ENCODE measurements at regions not wholly inside any gene's neighbourhood (a gene's known extent, or its start where the extent isn't known, plus 50 kb on each side); places are given as distances from the start of the nearest gene placed in this dataset.

DNA sequence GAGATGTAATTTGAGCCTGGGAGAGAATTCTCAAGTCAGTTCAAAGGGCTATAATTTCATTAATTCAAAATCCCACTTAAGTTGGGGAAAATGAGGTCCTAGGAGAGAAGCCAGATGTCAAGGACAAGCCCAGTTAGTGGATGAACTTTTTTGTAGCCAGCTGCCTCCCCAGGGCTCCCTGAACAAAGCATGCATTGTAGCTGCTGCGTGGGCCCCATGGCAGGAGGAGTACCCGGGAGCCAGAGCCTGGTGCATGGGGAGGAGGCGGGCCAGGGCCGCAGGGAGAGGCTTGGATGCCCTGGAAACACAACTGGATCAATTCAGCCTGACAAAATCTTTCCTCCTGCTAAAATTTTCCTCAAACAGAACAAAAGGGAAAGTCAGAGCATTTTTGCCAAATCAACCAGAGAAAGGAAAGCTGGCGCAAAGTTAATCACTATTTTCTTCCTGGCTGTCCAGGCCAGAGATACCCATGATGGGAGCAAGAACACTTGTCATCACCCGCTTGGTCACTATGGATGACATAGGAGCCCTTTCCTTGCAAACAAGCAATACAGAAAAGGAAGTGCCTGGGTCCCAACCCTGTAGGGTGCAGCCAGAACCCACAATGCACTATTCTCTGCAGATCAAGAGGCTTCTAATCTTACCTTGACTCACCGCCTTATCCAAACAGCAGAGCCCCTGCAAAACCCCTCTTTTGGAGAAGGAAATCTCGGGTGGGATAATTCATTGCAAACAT is 248.1 kb upstream of the RAB4A start:
- Histone ChIP-seq H2AK5ac (ENCODE audit: low read length, severe bottlenecking) (no peak overlapping the region), H3K36me3 (ENCODE audit: control insufficient read depth in 1 of 2, insufficient read depth in 2 of 2, low read depth in 1 of 2, low read length in 2 of 2) (no peaks in the 10 kb centered on the region), H2BK12ac (ENCODE audit: low read length in 2 of 2) (peak overlapping the region in 1 of 2 experiments; percentile 15), H3K79me1 (replicated peaks; ENCODE audit: low read length, poor library complexity, severe bottlenecking) (no peaks in the 10 kb centered on the region), H3K9me3 (ENCODE audit: control insufficient read depth, low read length) (no peaks in the 10 kb centered on the region), H3K9ac (ENCODE audit: low read length) (no peak overlapping the region), H3K4ac (ENCODE audit: low read depth in 1 of 2, low read length in 2 of 2) (peak overlapping the region in 1 of 2 experiments; percentile 11), H3K4me2 (ENCODE audit: low read length, poor library complexity, severe bottlenecking) (no peak overlapping the region), H3K18ac (ENCODE audit: low read depth in 1 of 2, low read length in 2 of 2) (no peak overlapping the region), H3K4me1 (ENCODE audit: control insufficient read depth, insufficient read depth, low read depth, low read length) (peaks cover 8% of the 10 kb centered on the region), H2AFZ (ENCODE audit: low read depth, low read length) (no peak overlapping the region), H3K23ac (ENCODE audit: low read length in 2 of 2) (no peak overlapping the region), H4K8ac (ENCODE audit: low read length) (no peak overlapping the region), H3K14ac (ENCODE audit: low read length in 2 of 2) (no peak overlapping the region), H3K27me3 (ENCODE audit: control insufficient read depth in 1 of 2, insufficient read depth in 1 of 2, low read length in 2 of 2) (peaks cover 4 to 25% of the 10 kb centered on the region in 2 experiments), H4K91ac (ENCODE audit: low read length) (no peak overlapping the region), H3K27ac (ENCODE audit: low read length, poor library complexity, severe bottlenecking) (no peak overlapping the region), H2BK15ac (ENCODE audit: low read depth, poor library complexity, severe bottlenecking) (no peak overlapping the region), H3K4me3 (ENCODE audit: insufficient read depth in 1 of 2, low read depth in 1 of 2, low read length in 2 of 2) (no peak overlapping the region), H2BK120ac (ENCODE audit: low read depth, low read length) (no peak overlapping the region), H2BK5ac (ENCODE audit: low read depth, low read length, poor library complexity, severe bottlenecking) (no peak overlapping the region)
- no peak for DNase-seq
- WGBS: 78% methylated on average over 8 of the region's 8 CpGs

DNA sequence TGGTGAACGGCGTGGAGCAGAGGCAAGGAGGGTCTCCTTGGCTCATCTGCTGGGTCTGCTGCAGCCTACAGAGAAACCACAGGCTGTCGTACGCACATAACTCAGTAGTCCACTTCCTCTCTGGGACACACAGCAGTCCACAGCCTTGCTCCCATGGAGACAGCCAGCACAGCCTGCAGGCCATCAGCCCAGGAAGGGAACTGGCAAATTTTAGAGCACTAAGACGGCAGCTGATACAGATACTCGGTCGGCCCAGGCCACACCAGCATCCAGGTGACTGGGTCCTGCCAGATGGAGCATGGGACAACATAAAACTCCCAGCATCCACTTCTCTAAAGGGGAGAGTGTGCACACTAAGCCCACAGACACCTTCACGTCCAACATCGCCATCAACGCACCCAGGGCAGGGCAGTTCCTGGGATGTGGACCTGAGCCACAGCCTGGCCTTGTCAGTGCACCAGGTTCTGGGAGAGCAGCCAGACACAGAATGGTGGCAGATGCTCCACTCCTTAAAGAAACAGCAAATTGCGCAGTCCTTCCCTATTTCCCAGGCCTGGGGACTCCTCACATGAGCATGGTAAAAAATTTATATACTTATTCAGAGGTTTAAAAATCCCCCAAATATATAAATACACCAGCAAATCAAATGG is 247.1 kb upstream of the RAB4A start:
- Histone ChIP-seq H2BK12ac (ENCODE audit: low read length in 2 of 2) (peak overlapping the region; percentile 32 to 88), H2BK5ac (ENCODE audit: low read depth, low read length, poor library complexity, severe bottlenecking) (no peak overlapping the region), H3K4me2 (ENCODE audit: low read length, poor library complexity, severe bottlenecking) (no peak overlapping the region), H3K27me3 (ENCODE audit: control insufficient read depth in 1 of 2, insufficient read depth in 1 of 2, low read length in 2 of 2) (peaks cover 0 to 15% of the 10 kb centered on the region in 2 experiments), H4K8ac (ENCODE audit: low read length) (peak overlapping the region; percentile 21), H3K14ac (ENCODE audit: low read length in 2 of 2) (peak overlapping the region in 1 of 2 experiments; percentile 12), H2BK120ac (ENCODE audit: low read depth, low read length) (no peak overlapping the region), H2BK15ac (ENCODE audit: low read depth, poor library complexity, severe bottlenecking) (peak overlapping the region; percentile 49), H3K18ac (ENCODE audit: low read depth in 1 of 2, low read length in 2 of 2) (peak overlapping the region; percentile 9 to 67), H2AK5ac (ENCODE audit: low read length, severe bottlenecking) (no peak overlapping the region), H4K91ac (ENCODE audit: low read length) (peak overlapping the region; percentile 70), H3K9me3 (ENCODE audit: control insufficient read depth, low read length) (no peaks in the 10 kb centered on the region), H3K4me3 (ENCODE audit: insufficient read depth in 1 of 2, low read depth in 1 of 2, low read length in 2 of 2) (no peak overlapping the region), H2AFZ (ENCODE audit: low read depth, low read length) (no peak overlapping the region), H3K4me1 (ENCODE audit: control insufficient read depth, insufficient read depth, low read depth, low read length) (peaks cover 8% of the 10 kb centered on the region), H3K23ac (ENCODE audit: low read length in 2 of 2) (no peak overlapping the region), H3K79me1 (replicated peaks; ENCODE audit: low read length, poor library complexity, severe bottlenecking) (no peaks in the 10 kb centered on the region), H3K36me3 (ENCODE audit: control insufficient read depth in 1 of 2, insufficient read depth in 2 of 2, low read depth in 1 of 2, low read length in 2 of 2) (no peaks in the 10 kb centered on the region), H3K27ac (ENCODE audit: low read length, poor library complexity, severe bottlenecking) (no peak overlapping the region), H3K4ac (ENCODE audit: low read depth in 1 of 2, low read length in 2 of 2) (peak overlapping the region in 1 of 2 experiments; percentile 73), H3K9ac (ENCODE audit: low read length) (no peak overlapping the region)
- 69% methylated on average over 10 of the region's 11 CpGs for WGBS
- DNase-seq: no peak

DNA sequence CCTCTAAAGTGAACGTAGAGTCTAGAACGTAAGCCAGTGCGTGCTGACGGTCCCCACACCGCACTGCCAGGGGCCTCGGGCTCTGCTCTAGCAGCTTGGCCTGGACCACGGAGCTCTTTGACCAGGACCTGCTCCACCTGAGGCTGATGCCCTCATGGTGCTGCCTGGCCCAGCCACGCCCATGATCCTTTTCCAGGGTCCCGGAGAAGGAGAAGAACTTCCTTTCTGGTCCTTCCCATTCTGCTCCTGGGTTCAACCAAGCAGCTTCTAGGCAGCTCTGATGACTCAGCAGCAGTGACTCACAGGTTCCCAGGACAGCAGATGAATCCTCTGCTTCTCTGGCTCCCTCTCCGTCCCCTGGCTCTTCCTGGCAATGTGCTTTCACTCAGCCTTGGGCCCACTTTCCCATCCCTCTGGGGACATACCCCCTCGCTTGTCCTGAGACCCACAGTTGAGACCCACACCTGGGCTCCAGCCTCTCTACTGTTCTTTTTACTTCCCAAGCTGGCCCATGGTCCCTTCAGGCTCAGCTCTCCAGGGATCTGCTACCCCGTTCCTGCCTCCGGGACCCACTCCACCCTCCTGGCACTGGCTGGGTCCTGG is 246.3 kb upstream of the RAB4A start:
- 69% methylated on average over 13 of the region's 13 CpGs for WGBS
- Histone ChIP-seq H2BK12ac (ENCODE audit: low read length in 2 of 2) (peak overlapping the region; percentile 96 to 98), H3K27me3 (ENCODE audit: control insufficient read depth in 1 of 2, insufficient read depth in 1 of 2, low read length in 2 of 2) (peaks cover 0 to 17% of the 10 kb centered on the region in 2 experiments)

DNA sequence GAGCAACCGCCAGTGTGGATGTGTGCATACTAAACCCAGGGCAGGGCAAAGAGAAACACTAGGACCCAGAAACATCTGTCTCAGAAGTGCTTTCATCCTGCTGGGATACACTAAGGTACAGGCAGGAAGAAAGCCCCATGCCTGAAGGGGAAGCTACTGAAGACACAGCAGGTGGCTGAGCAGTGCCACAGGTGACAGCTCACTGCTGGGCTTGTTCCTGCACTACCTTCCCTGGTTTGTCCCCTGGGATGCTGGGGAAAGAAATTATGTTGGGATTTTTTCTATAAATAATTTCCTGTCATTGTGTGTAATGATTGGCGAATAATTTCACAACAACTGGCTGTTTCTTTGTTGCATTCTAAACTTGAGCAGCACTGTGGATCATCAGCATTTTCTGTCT is 245.3 kb upstream of the RAB4A start:
- Histone ChIP-seq H3K18ac (ENCODE audit: low read depth in 1 of 2, low read length in 2 of 2) (peak overlapping the region; percentile 87 to 99), H3K4me3 (ENCODE audit: insufficient read depth in 1 of 2, low read depth in 1 of 2, low read length in 2 of 2) (no peak overlapping the region), H3K79me1 (replicated peaks; ENCODE audit: low read length, poor library complexity, severe bottlenecking) (no peaks in the 10 kb centered on the region), H3K36me3 (ENCODE audit: control insufficient read depth in 1 of 2, insufficient read depth in 2 of 2, low read depth in 1 of 2, low read length in 2 of 2) (no peaks in the 10 kb centered on the region), H3K4me2 (ENCODE audit: low read length, poor library complexity, severe bottlenecking) (no peak overlapping the region), H3K4me1 (ENCODE audit: control insufficient read depth, insufficient read depth, low read depth, low read length) (peaks cover 8% of the 10 kb centered on the region), H2BK120ac (ENCODE audit: low read depth, low read length) (peak overlapping the region; percentile 95), H3K27ac (ENCODE audit: low read length, poor library complexity, severe bottlenecking) (no peak overlapping the region), H2BK12ac (ENCODE audit: low read length in 2 of 2) (peak overlapping the region; percentile 96 to 98), H2BK15ac (ENCODE audit: low read depth, poor library complexity, severe bottlenecking) (peak overlapping the region; percentile 17), H2BK5ac (ENCODE audit: low read depth, low read length, poor library complexity, severe bottlenecking) (no peak overlapping the region), H4K8ac (ENCODE audit: low read length) (peak overlapping the region; percentile 85), H3K23ac (ENCODE audit: low read length in 2 of 2) (no peak overlapping the region), H3K9me3 (ENCODE audit: control insufficient read depth, low read length) (no peaks in the 10 kb centered on the region), H2AFZ (ENCODE audit: low read depth, low read length) (no peak overlapping the region), H3K4ac (ENCODE audit: low read depth in 1 of 2, low read length in 2 of 2) (peak overlapping the region; percentile 79 to 93), H3K9ac (ENCODE audit: low read length) (no peak overlapping the region), H4K91ac (ENCODE audit: low read length) (peak overlapping the region; percentile 90), H3K27me3 (ENCODE audit: control insufficient read depth in 1 of 2, insufficient read depth in 1 of 2, low read length in 2 of 2) (peaks cover 0 to 22% of the 10 kb centered on the region in 2 experiments), H3K14ac (ENCODE audit: low read length in 2 of 2) (peak overlapping the region in 1 of 2 experiments; percentile 80), H2AK5ac (ENCODE audit: low read length, severe bottlenecking) (peak overlapping the region; percentile 51)
- no peak for DNase-seq
- 98% methylated on average over 2 of the region's 2 CpGs for WGBS

More for the DNA sequence above, 246.3 kb upstream of the RAB4A start:
- Histone ChIP-seq H3K9ac (ENCODE audit: low read length) (peak overlapping the region; percentile 42), H3K4me1 (ENCODE audit: control insufficient read depth, insufficient read depth, low read depth, low read length) (peaks cover 8% of the 10 kb centered on the region), H2BK120ac (ENCODE audit: low read depth, low read length) (peak overlapping the region; percentile 95), H2AK5ac (ENCODE audit: low read length, severe bottlenecking) (no peak overlapping the region), H3K14ac (ENCODE audit: low read length in 2 of 2) (peak overlapping the region in 1 of 2 experiments; percentile 75), H2BK5ac (ENCODE audit: low read depth, low read length, poor library complexity, severe bottlenecking) (no peak overlapping the region), H3K79me1 (replicated peaks; ENCODE audit: low read length, poor library complexity, severe bottlenecking) (no peaks in the 10 kb centered on the region), H4K8ac (ENCODE audit: low read length) (peak overlapping the region; percentile 97), H2AFZ (ENCODE audit: low read depth, low read length) (peak overlapping the region; percentile 21), H3K23ac (ENCODE audit: low read length in 2 of 2) (peak overlapping the region in 1 of 2 experiments; percentile 46), H3K36me3 (ENCODE audit: control insufficient read depth in 1 of 2, insufficient read depth in 2 of 2, low read depth in 1 of 2, low read length in 2 of 2) (no peaks in the 10 kb centered on the region), H3K9me3 (ENCODE audit: control insufficient read depth, low read length) (no peaks in the 10 kb centered on the region), H3K18ac (ENCODE audit: low read depth in 1 of 2, low read length in 2 of 2) (peak overlapping the region; percentile 87 to 99), H3K4me2 (ENCODE audit: low read length, poor library complexity, severe bottlenecking) (no peak overlapping the region), H2BK15ac (ENCODE audit: low read depth, poor library complexity, severe bottlenecking) (peak overlapping the region; percentile 82), H3K4ac (ENCODE audit: low read depth in 1 of 2, low read length in 2 of 2) (peak overlapping the region; percentile 89 to 93), H4K91ac (ENCODE audit: low read length) (peak overlapping the region; percentile 97), H3K4me3 (ENCODE audit: insufficient read depth in 1 of 2, low read depth in 1 of 2, low read length in 2 of 2) (peak overlapping the region in 1 of 2 experiments; percentile 41), H3K27ac (ENCODE audit: low read length, poor library complexity, severe bottlenecking) (no peak overlapping the region)
- DNase-seq: peak; percentile 93
